HEK293 (cell line): ENCODE measurements at regions not wholly inside any gene's neighbourhood (a gene's known extent, or its start where the extent isn't known, plus 50 kb on each side); places are given as distances from the start of the nearest gene placed in this dataset.

Source experiments
- BCL11A ChIP-seq: fragments of 450-650 bp; formaldehyde crosslinking; IDR thresholded peaks from 2 replicates; pipeline ENCODE4 v1.5.1; 2016; ENCODE audit warnings: low read depth, missing biosample characterization, missing genetic modification characterization
- CTCF ChIP-seq: fragments of 450-650 bp; formaldehyde crosslinking; IDR thresholded peaks from 2 replicates; pipeline ENCODE4 v1.5.1; 2016; ENCODE audit warnings: missing biosample characterization, missing genetic modification characterization
- GFI1B ChIP-seq: fragments of 450-650 bp; formaldehyde crosslinking; IDR thresholded peaks from 2 replicates; pipeline ENCODE4 v1.5.1; 2016; ENCODE audit warnings: missing biosample characterization, missing genetic modification characterization
- GLI2 ChIP-seq: fragments of 450-650 bp; formaldehyde crosslinking; IDR thresholded peaks from 2 replicates; pipeline ENCODE4; 2017; ENCODE audit warnings: missing biosample characterization, missing genetic modification characterization, low read depth, borderline replicate concordance
- YY1 ChIP-seq: fragments of 450-650 bp; formaldehyde crosslinking; IDR thresholded peaks from 2 replicates; pipeline ENCODE4 v1.5.1; 2018; ENCODE audit warnings: missing biosample characterization, missing genetic modification characterization
- ZBTB21 ChIP-seq: fragments of 450-650 bp; formaldehyde crosslinking; IDR thresholded peaks from 2 replicates; pipeline ENCODE4 v1.5.1; 2017; ENCODE audit warnings: missing biosample characterization, missing genetic modification characterization
- ZNF184 ChIP-seq: fragments of 450-650 bp; IDR thresholded peaks from 2 replicates; pipeline ENCODE4 v1.5.1; 2018; ENCODE audit warnings: missing biosample characterization, mild to moderate bottlenecking, missing genetic modification characterization
- ZNF335 ChIP-seq: fragments of 450-650 bp; formaldehyde crosslinking; conservative IDR thresholded peaks from 2 replicates; pipeline ENCODE4 v1.5.1; 2016; ENCODE audit warnings: missing biosample characterization, missing genetic modification characterization
- ZNF391 ChIP-seq: fragments of 450-650 bp; formaldehyde crosslinking; IDR thresholded peaks from 2 replicates; pipeline ENCODE4 v1.5.1; 2016; ENCODE audit warnings: low read depth, missing biosample characterization, missing genetic modification characterization, borderline replicate concordance
- ZNF398 ChIP-seq: fragments of 450-650 bp; formaldehyde crosslinking; IDR thresholded peaks from 2 replicates; pipeline ENCODE4 v1.5.1; 2017; ENCODE audit warnings: missing biosample characterization, missing genetic modification characterization
- ZNF776 ChIP-seq: fragments of 450-650 bp; formaldehyde crosslinking; IDR thresholded peaks from 2 replicates; pipeline ENCODE4 v1.5.0; 2017; ENCODE audit warnings: missing biosample characterization, missing genetic modification characterization, borderline replicate concordance
- ZNF792 ChIP-seq: fragments of 450-650 bp; formaldehyde crosslinking; IDR thresholded peaks from 2 replicates; pipeline ENCODE4 v1.5.1; 2016; ENCODE audit warnings: missing biosample characterization, missing genetic modification characterization
- ZSCAN4 ChIP-seq: fragments of 450-650 bp; formaldehyde crosslinking; IDR thresholded peaks from 2 replicates; pipeline ENCODE4 v1.5.1; 2017; ENCODE audit warnings: missing biosample characterization, missing genetic modification characterization

GRCh38 chr1:55481634-55482033, 266.5 kb upstream of the USP24 start:
- TF ChIP-seq ZBTB21 (tag by site-specific recombination) (no peak), ZNF335 (tag by site-specific recombination) (no peak), YY1 (tag by site-specific recombination) (no peak), ZNF398 (tag by site-specific recombination) (no peak), ZNF792 (tag by site-specific recombination) (no peak), CTCF (no peak), ZNF776 (tag by site-specific recombination) (no peak), ZNF391 (tag by site-specific recombination) (no peak), ZSCAN4 (tag by site-specific recombination) (no peak), GLI2 (tag by site-specific recombination) (no peak), BCL11A (no peak), ZNF184 (tag by site-specific recombination) (no peak), GFI1B (tag by site-specific recombination) (no peak)
